GM18517 (cell line): ENCODE measurements at regions not wholly inside any gene's neighbourhood (a gene's known extent, or its start where the extent isn't known, plus 50 kb on each side); places are given as distances from the start of the nearest gene placed in this dataset.
A peak's percentile ranks its signal among the peaks of the same experiment; 100 is the strongest.
"Not testable (repeated sequence)": the region's sequence is repeated elsewhere in the genome, so short reads cannot be mapped to it uniquely, and the experiment has no call there.

Experiments used
- ATAC-seq: cut with Tn5 transposase; IDR thresholded peaks from one replicate; pipeline ENCODE4 v1.9.1; 2021; ENCODE audit warnings: mild to moderate bottlenecking, moderate library complexity; ENCODE audit not compliant: unreplicated experiment

DNA sequence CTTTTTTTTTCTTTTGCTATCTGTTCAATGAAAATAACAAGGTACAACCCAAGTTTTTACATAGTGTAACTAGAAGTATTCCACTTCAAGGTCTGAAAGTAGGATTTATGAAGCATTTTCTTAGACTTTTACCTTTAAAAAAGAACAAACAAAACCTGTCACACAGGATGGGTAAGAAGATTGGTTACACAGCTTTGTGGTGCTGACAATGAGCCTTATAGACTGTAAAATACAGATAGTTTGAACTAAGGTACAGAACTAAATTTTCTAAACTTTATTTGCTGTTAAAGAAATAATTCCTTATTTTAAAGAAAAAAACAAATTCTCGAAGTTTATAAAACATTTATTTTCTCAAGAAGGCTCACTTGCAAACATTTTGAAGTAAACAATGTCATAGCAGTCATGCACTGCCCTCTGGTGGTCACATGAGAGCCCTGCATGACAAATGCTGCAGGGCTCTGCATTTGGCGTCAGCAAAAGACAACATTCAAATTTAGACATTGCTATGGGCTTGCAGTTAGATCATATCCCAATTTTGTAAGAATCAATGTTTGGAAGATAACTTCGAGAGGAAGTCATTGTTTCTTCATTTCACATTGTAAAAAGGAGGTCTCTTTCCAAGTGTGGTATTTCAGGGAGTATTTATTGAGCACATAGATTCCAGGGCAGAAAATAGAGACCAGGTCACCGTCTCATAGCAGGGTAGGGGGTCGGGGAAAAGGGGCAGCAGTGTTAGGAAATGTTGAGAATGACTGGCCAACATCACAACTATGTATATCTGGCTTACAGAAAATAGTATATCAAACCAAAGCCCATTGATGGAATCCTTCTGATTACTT lies 115.3 kb upstream of the FMN2 start:
- peak; percentile 95 for ATAC-seq

DNA sequence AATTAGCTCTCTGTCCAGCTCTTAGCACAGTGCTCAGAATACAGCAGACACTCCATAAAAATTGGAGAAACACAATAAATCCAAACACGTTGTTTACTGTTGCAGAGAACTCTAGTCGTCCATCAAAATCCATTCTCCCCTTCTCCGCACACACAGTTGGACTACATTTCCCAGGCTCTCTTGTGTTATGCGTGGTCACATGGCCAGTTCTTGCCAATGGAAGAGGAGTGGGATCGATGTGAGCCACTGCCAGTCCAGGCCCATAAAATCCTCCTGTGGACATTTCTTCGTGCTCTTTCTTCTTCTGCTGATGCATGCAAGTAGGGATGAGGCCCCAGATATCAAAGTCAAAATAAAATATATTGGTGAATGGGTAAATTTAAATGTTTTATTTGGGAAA lies 114.3 kb upstream of the FMN2 start:
- ATAC-seq, result no peak

DNA sequence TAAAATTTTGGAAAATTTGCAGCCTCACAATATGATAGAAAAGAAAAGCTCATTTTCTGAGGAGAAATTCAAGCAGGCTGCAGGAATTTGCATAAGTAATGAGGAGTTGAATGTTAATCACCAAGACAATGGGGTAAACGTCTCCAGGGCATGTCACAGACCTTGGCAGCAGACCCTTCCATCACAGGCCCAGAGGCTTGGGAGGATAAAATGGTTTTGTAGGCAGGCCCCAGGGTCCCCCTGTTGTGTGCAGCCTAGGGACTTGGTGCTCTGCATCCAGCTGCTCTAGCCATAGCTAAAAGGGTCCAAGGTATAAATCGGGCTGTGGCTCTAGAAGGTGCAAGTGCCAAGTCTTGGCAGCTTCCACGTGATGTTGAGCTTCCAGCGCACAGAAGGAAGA lies 112.2 kb upstream of the FMN2 start:
- no peak for ATAC-seq

DNA sequence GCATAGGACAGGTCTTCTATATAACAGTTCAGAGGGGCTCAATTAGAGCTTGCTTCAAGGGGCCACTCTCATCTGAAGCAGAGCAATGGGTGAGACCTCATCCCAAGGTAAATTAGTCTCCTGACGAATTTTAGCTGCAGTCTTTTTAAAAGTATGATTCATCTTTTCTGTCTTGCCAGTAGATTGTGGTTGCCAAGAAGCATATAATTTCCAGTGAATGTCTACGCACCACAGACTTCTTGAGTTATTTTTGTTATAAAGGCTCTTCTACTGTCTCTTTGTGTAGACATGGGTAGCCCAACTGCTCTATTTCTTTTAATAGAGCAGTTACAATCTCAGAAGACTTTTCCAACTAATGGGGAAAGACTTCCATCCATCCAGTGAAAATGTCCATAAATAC lies 108.9 kb upstream of the FMN2 start:
- ATAC-seq, result no peak

DNA sequence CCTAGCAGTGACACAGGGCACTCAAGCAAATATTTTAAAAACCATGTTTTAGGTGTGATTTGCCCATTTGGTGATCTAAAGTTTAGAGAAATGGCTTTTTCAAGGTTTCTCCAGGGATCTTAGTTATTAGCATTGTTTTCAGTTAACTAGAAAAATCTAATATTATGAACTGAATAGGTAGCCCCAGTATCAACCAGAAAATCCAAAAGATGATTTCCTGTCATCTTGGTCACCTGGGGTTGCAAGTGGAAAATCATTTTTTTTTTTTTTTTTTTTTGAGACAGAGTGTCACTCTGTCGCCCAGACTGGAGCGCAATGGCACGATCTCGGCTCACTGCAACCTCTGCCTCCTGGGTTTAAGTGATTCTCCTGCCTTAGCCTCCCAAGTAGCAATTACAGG lies 106.6 kb upstream of the FMN2 start:
- ATAC-seq, result no peak

DNA sequence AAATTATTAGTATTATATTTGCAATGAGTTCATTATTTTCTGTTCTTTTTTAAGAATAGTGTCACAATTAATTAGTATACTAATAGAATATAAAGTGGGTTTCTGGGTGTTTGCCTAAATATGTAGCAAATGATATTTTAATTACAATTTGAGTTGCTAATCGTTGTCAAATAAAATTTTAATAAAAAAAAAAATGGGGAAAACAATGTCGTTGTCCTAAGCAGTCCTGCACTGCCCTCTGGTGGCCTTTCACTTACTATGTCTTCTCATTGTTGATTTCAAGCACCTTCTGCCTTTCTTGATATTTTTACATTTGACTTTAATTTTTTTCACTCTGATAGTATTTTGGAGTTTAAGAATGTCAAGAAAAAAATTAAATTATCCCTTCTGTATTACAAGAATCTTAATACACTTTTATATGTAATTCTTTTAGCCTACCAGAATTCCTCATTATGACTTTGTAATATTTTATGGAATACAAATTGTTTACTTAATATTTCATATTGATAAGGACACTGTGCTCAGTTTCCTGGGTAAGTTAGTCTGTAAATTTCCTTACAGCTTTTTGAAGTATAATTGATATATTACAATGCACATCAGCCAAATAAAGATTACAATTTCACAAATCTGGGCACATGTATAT lies 104.5 kb upstream of the FMN2 start:
- ATAC-seq, result no peak

DNA sequence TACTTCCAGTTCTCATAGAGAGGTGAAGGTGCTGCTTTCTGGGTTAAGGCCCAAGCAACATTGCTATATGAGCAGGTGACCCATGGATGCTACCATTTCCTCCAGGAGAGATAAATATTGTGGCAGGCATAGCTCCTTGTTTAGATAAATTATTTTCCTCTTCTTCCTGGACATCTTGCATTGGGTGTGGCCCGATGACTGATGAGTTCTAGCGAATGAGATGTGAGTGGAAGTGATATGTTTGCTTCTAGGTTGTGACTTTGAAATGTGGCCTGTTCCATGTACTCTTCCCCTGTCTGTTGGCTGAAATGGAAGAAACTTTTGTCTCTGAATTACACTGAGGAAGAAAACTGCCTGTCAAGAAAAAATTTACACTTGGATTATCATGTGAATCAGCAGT lies 101.7 kb upstream of the FMN2 start:
- no peak for ATAC-seq

DNA sequence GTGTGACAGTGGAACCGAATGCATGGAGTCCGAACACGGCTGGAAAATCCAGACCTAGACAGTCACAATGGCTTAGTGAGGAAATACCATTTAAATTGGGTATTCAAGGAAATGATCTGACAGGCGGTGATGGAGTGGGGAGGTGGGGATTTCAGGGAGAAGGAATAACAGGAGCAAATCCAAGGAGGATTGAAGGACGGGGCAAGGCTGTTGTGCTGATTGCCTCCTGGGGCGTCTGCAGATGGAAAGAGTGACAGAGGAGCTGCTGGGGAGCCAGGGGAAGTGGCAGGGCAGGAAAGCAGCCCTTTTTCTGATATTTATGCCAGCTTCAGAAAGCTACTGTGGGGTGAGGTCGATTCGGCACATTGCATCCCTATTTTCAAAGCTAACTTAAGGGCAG lies 99.1 kb upstream of the FMN2 start:
- not testable (repeated sequence) for ATAC-seq

DNA sequence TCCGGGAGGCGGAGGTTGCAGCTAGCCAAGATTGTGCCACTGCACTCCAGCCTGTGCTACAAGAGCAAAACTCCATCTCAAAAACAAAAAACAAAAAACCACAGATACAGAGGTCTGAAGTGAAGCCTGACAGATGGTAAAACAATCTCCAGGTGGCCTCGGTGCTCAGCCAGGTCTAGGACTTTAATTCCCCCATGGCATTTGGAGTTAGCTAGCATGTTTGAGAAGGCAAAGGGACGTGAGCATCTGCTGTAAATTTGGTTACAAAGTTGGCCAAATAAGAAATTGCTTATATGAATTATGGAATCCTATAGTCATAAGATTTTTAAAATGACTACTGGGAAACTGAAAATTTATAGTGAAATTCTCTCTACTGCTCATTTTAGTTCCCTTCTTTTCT lies 98.3 kb upstream of the FMN2 start:
- ATAC-seq, result no peak

DNA sequence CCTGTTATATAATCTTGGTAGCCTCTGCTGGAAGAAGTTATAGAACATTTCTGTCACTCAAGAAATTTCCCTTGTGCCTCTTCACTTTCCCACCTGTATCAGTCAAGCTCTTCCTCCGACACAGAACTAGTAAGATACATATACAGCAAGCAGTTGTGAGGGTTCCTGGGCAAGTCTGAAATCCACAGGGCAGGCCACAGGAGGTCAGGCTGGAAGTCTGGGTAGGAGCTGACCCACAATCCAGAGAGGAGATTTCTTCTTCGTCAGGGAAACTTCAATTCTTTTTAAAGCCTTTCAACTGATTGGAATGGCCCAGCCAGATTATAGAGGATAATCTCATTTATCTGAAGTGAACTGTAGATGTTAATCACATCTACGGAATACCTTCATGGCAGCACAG lies 96.4 kb upstream of the FMN2 start:
- ATAC-seq, result no peak

DNA sequence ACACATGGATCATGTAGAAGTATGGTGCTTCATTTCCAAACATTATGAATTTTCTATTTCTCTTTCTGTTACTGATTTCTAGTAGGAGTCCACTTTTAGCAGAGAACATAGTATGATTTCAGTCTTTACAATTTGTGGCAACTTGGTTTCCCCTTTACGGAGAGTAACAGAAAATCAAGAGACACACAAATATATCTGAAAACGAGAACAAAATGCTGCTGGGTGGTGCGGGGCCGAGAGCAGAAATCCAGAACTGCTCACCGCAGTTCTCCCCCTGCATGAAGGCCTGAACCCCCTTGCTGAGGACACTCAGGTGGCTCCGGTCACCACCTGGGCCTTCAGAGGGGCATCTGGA lies 94.5 kb upstream of the FMN2 start:
- ATAC-seq, result no peak

DNA sequence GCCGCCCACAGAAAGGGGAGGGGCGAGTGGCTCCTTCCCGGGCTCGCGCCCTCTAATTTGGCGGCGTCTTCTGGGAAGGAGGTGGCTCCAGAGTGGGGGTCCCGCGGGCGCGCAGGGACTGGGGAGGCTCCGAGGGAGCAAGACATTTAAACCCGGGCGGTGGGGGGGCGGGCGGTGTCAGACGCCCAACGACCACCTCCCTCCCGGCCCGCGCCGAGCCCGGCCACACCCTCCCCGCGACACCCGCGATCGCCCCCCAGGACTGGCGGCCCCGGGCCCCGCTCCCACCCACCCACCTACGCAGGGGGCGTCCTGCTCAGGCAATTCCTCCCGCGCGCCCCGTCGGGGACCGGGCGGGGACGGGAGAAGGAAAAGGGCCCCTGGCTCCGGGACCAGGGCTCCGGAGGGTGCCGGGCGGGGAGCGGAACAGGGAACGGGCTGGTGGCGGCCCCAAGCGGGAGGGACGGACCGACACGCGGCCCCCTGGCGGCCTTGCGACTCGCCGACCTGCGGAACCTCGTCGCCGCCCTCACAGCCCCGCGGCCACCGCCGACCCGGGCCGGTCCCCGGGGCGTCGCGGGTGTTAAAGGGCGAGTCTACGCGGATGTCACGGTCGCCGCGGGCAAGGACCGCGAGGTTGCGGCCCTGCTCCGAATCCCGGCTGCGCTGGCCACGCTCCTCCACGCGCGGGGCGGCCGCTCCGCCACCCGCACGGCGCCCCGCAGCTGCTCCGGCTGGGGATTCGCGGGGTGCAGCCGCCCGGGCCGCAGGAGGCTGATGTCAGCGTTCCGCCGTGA lies 94.0 kb upstream of the FMN2 start:
- no peak for ATAC-seq

DNA sequence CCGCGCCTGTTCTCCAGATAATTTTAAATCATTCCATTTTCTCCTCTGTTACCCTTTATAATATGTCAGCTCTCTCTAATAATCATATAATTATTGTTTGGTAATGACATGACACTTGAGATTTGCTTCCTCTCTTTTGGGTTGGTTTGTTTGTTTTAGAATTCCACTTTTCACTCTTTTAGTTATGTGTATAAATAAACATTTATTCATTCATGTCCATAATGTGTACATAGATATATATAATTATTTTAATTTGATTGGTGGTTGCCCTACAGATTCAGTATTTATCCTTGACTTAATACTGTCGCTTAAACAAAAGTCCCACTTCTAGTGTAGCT lies 93.4 kb upstream of the FMN2 start:
- no peak for ATAC-seq

DNA sequence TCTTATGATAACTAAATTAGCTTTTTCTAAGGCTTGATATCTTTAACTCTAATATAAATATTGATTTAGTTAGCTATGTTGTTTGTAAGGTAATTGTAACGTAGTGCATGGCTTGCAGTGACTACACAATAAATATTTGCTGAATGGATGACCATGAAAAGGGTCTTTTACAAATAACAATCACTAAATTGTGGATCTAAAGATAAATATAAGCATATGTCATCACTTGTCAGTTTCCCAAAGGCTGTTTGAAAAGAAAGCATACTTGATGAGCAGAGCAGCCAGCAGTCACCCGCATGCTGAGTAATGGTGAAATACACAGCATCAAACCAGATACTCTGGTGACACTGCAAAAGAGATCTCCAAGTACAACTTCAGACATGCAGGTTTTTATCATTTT lies 92.5 kb upstream of the FMN2 start:
- ATAC-seq, result no peak

DNA sequence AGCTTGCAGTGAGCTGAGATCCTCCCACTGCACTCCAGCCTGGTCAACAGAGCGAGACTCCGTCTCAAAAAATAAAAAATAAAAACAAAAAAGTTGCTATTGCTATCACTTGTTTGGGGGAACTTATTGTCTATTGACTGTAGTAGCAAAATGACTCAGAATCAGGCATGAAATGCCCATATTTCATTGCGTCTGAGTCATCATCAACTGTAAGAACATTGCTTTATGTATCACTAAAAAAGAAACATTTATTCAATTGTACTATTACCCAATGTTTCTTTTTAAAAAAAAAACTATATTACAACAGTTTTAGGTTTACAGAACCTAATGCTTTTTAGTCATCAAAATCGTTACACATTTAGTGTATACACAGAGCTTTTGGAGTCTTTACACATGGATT lies 91.0 kb upstream of the FMN2 start:
- no peak for ATAC-seq

DNA sequence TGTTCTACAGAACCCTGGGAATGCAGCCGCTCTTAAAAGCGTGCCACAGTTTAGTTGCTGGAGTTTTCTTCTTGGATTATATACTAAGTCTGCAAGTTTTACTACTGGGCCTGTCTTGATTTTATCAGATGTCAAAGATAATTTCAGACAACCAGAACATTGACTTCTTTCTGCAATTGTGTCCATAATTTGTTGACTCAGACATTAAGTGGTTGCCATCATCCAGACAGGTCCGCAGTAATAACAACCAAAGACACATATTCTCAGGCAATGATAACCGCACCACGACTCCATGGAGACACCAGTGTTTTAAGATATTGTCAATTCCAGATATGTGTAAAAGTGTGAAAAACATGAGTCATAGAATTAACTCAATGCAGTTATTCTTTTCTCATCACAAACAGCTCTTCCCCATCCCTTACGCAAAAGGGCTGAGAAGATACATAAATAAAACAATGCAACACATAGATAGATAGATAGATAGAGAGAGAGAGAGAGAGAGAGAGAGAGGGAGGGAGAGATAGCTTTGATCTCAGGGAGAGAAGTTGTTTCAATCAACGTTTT lies 90.4 kb upstream of the FMN2 start:
- no peak for ATAC-seq

DNA sequence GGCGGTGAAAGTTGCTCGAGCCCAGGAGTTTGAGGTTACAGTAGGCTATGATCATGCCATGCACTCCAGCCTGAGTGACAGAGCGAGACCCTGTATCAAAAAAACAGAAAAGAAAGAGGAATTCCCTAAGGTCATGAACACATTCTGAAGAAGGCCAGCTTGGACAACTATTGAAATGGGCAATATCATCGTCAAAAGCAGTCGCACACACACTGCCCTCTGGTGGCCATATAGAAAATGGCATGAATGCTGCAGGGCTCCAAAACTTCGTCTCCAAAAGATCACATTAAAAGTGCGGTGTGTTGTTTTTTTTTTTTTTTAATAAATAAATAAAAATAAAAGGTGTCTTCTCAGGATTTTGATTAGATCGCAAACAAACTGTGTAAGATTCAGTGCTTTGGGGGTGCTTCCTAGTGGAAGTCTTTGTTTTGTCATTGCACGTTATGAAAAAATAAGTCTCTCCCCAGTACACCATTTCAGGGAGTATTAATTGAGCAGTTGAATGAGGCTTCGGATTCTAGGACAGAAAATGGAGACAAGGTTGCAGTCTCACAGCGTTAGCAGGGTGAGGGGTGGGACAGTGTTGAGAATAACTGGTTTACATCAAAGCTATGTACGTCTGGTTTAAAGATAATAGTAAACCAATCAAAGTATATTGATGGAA lies 87.5 kb upstream of the FMN2 start:
- no peak for ATAC-seq

DNA sequence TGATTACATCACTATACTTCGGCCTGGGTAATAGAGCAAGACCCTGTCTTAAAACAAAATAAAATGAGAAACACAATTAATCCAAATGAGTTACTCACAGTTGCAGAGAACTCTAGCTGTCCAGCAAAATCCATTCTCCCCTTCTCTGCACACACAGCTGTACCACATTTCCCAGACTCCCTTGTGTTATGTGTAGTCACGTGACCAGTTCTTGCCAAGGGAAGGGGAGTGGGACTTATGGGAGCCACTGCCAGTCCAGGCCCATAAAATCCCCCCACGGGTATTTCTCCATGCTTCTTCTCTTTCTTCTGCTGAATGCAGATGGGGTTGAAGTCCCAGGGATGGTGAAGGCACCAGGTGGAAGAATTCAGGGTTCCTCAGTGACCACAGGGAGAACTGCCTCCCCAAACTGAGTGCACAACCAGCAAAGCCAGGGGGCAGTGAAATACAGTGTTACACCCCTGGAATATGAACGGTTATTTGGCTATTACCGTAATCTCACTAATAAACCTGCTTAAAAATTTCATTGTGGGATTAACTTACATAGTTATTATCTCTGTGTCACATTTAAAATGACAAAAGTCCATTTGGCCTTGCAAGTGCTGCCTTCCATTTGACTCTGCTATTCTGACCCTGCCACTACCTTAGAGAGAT lies 85.6 kb upstream of the FMN2 start:
- no peak for ATAC-seq

DNA sequence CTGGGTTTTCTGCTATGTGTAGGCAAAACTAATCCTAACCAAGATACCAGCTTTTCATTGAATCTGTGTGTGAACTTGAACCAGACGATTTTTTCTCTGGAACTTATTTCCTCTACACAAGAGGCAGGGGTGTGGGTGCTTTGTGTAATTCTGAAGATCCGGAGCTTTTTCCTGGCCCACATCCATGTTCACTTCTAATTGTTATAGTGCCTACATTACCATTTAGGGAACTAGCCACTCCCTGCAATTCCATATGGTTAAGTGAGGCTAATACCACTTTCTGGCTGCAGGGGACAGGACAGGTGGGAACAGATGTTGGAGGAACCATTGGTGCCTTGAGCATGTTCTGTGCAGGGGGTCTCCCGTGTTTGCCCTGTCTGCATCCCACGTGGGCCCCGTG lies 83.4 kb upstream of the FMN2 start:
- ATAC-seq, result no peak

DNA sequence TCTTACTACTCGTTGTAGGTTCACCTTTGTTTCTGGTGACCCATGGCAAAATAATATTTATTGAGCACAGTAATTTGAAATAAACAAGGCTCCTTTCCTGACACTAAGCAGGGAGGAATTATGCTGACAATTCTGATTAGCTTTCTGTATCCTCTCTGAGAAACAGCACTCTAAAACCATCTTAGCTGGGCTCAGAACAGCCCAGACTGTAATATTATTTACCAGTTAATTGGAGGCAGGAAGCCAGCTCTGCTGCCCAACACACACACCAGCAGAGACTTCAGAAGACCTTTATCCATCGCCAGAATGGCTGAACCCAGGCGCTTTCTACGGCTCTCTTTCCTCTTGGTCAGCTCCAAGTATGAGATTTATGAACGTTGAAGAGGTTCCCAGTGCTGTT lies 77.6 kb upstream of the FMN2 start:
- no peak for ATAC-seq

DNA sequence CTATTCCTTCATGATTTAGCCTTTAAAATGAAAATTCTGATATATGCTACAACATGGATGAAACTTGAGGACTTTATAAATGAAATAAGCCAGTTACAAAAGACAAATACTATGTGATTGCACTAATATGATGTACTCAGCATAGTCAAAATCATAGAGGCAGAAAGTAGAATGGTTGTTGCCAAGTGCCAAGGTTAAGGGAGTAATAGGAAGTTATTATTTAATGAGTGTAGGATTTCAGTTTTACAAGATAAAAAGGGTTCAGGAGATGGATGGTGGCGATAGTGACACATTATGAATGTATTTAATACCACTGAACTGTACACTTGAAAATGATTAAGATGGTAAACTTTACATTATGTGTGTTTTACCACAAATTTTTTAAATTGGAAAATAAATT lies 73.1 kb upstream of the FMN2 start:
- ATAC-seq, result no peak
